Neural cell (in vitro differentiated cells): ENCODE measurements at regions not wholly inside any gene's neighbourhood (a gene's known extent, or its start where the extent isn't known, plus 50 kb on each side); places are given as distances from the start of the nearest gene placed in this dataset.

Source experiments
- CTCF ChIP-seq: fragments of 450-650 bp; IDR thresholded peaks from 2 replicates; pipeline ENCODE4 v1.5.1; 2014; ENCODE audit warnings: antibody characterized with exemption, mild to moderate bottlenecking, moderate library complexity; ENCODE audit not compliant: poor library complexity, severe bottlenecking
- EP300 ChIP-seq: fragments of 450-650 bp; conservative IDR thresholded peaks from 2 replicates; pipeline ENCODE4 v1.6.1; 2014; ENCODE audit warnings: antibody characterized with exemption, mild to moderate bottlenecking, moderate library complexity; ENCODE audit not compliant: poor library complexity, severe bottlenecking
- EZH2 ChIP-seq: fragments of 200-600, 300-800 bp; shearing (Covaris generic), sonication (generic); IDR thresholded peaks from 2 replicates; pipeline ENCODE4 v1.6.1; 2014; ENCODE audit warnings: antibody characterized with exemption, low read length, borderline replicate concordance, mild to moderate bottlenecking; ENCODE audit not compliant: insufficient read depth, poor library complexity, severe bottlenecking
- RAD21 ChIP-seq: fragments of 450-650 bp; conservative IDR thresholded peaks from 2 replicates; pipeline ENCODE4 v1.6.1; 2014; ENCODE audit warnings: antibody characterized with exemption, mild to moderate bottlenecking, moderate library complexity

DNA sequence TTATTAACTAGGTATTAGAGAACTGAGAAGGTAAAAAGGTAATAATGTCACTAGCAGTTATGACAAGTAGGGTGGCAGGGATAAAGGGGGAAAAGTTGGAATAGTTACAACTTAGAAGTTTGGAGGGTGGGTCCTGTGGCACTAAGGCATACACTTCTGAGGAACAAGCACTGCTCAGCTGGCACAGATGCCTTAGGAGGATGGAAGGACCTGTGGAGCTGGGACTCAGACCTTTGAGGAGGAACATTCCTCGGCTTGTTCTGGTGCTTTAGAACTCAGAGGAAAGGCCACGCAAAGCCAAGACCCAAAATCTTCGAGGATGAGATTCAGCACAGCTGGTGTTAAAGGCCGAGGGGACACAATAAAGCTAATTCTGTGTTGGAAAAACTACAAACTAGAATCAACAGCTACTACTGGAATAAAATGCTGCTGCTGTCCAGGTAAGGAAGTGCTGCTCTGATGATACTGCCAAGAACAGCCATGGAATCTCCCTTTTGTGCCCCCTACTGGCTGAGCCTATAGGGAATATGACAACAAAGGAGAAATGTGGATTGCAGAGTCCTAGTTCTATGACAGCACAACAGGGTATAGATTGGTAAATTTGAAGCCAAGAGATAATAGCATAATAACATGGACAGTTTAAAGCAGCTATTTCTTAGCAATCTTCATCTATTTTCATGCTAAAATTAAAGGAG, 126.7 kb downstream of the SLC25A46 start:
- TF ChIP-seq RAD21 (no peak), CTCF (no peak), EZH2 (no peak), EP300 (no peak)
